Cardiac muscle cell (in vitro differentiated cells and primary cell): ENCODE measurements at regions not wholly inside any gene's neighbourhood (a gene's known extent, or its start where the extent isn't known, plus 50 kb on each side); places are given as distances from the start of the nearest gene placed in this dataset.

Experiments used
- DNase-seq, 2 donors: peaks; one replicate each; pipeline versions ENCODE4 v3.0.0 to v3.0.0-alpha.2; 2010 to 2017; ENCODE audit warnings: low read depth in 1 of 2, low spot score in 1 of 2
- H3K27ac ChIP-seq: fragments of 200-600 bp; sonication (generic); 2 replicates; pipeline ENCODE4 v1.5.1; 2016
- H3K27me3 ChIP-seq: fragments of 200-600 bp; sonication (generic); 2 replicates; pipeline ENCODE4 v1.6.0; 2016; ENCODE audit warnings: control low read depth
- H3K36me3 ChIP-seq: fragments of 200-600 bp; sonication (generic); 2 replicates; pipeline ENCODE4 v1.5.1; 2016; ENCODE audit warnings: control low read depth
- H3K4me1 ChIP-seq: fragments of 200-600 bp; sonication (generic); 2 replicates; pipeline ENCODE4 v1.8.1; 2017; ENCODE audit warnings: low read depth, mild to moderate bottlenecking, mixed run types
- H3K4me3 ChIP-seq: fragments of 200-600 bp; sonication (generic); 2 replicates; pipeline ENCODE4 v1.5.1; 2016; ENCODE audit warnings: mild to moderate bottlenecking
- H3K9me3 ChIP-seq: fragments of 200-600 bp; sonication (generic); 2 replicates; pipeline ENCODE4 v1.5.1; 2017; ENCODE audit warnings: low read depth, mild to moderate bottlenecking, control low read depth
- CTCF ChIP-seq: IDR thresholded peaks from 2 replicates; pipeline ENCODE4 v1.5.1; 2012; ENCODE audit warnings: low read depth, mild to moderate bottlenecking, low read length

- H3K36me3 ChIP-seq: no peaks in the 10 kb centered on the region
- H3K4me3 ChIP-seq: no peak overlapping the region
- no peaks in the 10 kb centered on the region for H3K27me3 ChIP-seq
- H3K4me1 ChIP-seq: no peaks in the 10 kb centered on the region
- DNase-seq: no peak
- no peaks in the 10 kb centered on the region for H3K9me3 ChIP-seq
- no peak for TF ChIP-seq CTCF
- H3K27ac ChIP-seq: no peak overlapping the region
Observed at GRCh38 chr1:235008239-235008638, 120.4 kb downstream of the TOMM20 start.

GRCh38 chr1:235006816-235007215 lies 121.8 kb downstream of the TOMM20 start:
- Histone ChIP-seq H3K4me3 (no peak overlapping the region), H3K9me3 (no peaks in the 10 kb centered on the region), H3K36me3 (no peaks in the 10 kb centered on the region), H3K4me1 (no peaks in the 10 kb centered on the region), H3K27ac (no peak overlapping the region), H3K27me3 (no peaks in the 10 kb centered on the region)
- no peak for TF ChIP-seq CTCF
- DNase-seq: no peak

- DNase-seq: no peak
- no peak overlapping the region for H3K4me3 ChIP-seq
- no peaks in the 10 kb centered on the region for H3K27me3 ChIP-seq
- H3K36me3 ChIP-seq: no peaks in the 10 kb centered on the region
- no peaks in the 10 kb centered on the region for H3K9me3 ChIP-seq
- H3K4me1 ChIP-seq: no peaks in the 10 kb centered on the region
- TF ChIP-seq CTCF: no peak
- no peak overlapping the region for H3K27ac ChIP-seq
Observed at GRCh38 chr1:235006132-235006721, 122.4 kb downstream of the TOMM20 start.

- Histone ChIP-seq H3K27me3 (no peaks in the 10 kb centered on the region), H3K4me1 (peaks cover 4% of the 10 kb centered on the region), H3K36me3 (no peaks in the 10 kb centered on the region), H3K9me3 (no peaks in the 10 kb centered on the region), H3K4me3 (no peak overlapping the region), H3K27ac (no peak overlapping the region)
- no peak for TF ChIP-seq CTCF
- DNase-seq: no peak
Observed at GRCh38 chr1:235004840-235005391, 123.7 kb downstream of the TOMM20 start.

GRCh38 chr1:235004276-235004675 lies 124.4 kb downstream of the TOMM20 start:
- Histone ChIP-seq H3K4me3 (no peak overlapping the region), H3K27me3 (no peaks in the 10 kb centered on the region), H3K4me1 (peaks cover 4% of the 10 kb centered on the region), H3K9me3 (no peaks in the 10 kb centered on the region), H3K36me3 (no peaks in the 10 kb centered on the region), H3K27ac (no peak overlapping the region)
- TF ChIP-seq CTCF: no peak
- DNase-seq: no peak
